Tibial nerve (tissue), 4 donors: ENCODE measurements at regions not wholly inside any gene's neighbourhood (a gene's known extent, or its start where the extent isn't known, plus 50 kb on each side); places are given as distances from the start of the nearest gene placed in this dataset.

Source experiments
- DNase-seq, 2 donors: peaks; one replicate each; pipeline ENCODE4 v3.0.0-alpha.2; 2019; ENCODE audit warnings: low spot score in 2 of 2
- H3K27ac ChIP-seq, 4 donors: fragments of 200-600 bp; sonication (generic) in 3 of 4; one replicate each; pipeline ENCODE4 v1.5.1; 2017 to 2019; ENCODE audit warnings: mild to moderate bottlenecking in 1 of 4
- H3K27me3 ChIP-seq, 2 donors: fragments of 200-600 bp; sonication (generic) in 1 of 2; one replicate each; pipeline versions ENCODE4 v1.5.1 to v1.6.0; 2017 to 2019
- H3K36me3 ChIP-seq, 3 donors: fragments of 200-600 bp; sonication (generic); one replicate each; pipeline ENCODE4 v1.5.1; 2018 to 2019
- H3K4me1 ChIP-seq, 4 donors: fragments of 200-600 bp; sonication (generic) in 3 of 4; one replicate each; pipeline ENCODE4 v1.5.1; 2017 to 2019
- H3K4me3 ChIP-seq, 4 donors: fragments of 200-600 bp; sonication (generic) in 3 of 4; one replicate each; pipeline ENCODE4 v1.5.1; 2017 to 2019; ENCODE audit warnings: mild to moderate bottlenecking in 1 of 4, moderate library complexity in 1 of 4
- H3K9me3 ChIP-seq, 4 donors: fragments of 200-600 bp; sonication (generic) in 3 of 4; one replicate each; pipeline ENCODE4 v1.5.1; 2017 to 2019
- EP300 ChIP-seq, 2 donors: sonication (generic); formaldehyde crosslinking; IDR thresholded peaks; one replicate each; pipeline ENCODE4 v1.6.1; 2017; ENCODE audit warnings: antibody characterized with exemption in 2 of 2, mild to moderate bottlenecking in 1 of 2
- POLR2A ChIP-seq, 2 donors: fragments of 450-650 bp; IDR thresholded peaks; one replicate each; pipeline ENCODE4 v1.6.1; 2017; ENCODE audit warnings: antibody characterized with exemption in 2 of 2, mild to moderate bottlenecking in 2 of 2, moderate library complexity in 2 of 2
- WGBS, 2 donors: methylation state at CpG; one replicate each; pipeline ENCODE4 v1.1.5; 2018; 5-methylcytosine and 5-hydroxymethylcytosine counted together
- TF ChIP-seq, protein P1 (sequence below), 5 experiments: fragments of 200-600 bp in 3 of 5; fragments of 450-650 bp in 2 of 5; sonication (generic) in 3 of 5; IDR thresholded peaks; one replicate each; pipeline ENCODE4 v1.5.1; 2016 to 2019; ENCODE audit warnings: antibody characterized with exemption in 5 of 5, mild to moderate bottlenecking in 3 of 5, moderate library complexity in 2 of 5

DNA sequence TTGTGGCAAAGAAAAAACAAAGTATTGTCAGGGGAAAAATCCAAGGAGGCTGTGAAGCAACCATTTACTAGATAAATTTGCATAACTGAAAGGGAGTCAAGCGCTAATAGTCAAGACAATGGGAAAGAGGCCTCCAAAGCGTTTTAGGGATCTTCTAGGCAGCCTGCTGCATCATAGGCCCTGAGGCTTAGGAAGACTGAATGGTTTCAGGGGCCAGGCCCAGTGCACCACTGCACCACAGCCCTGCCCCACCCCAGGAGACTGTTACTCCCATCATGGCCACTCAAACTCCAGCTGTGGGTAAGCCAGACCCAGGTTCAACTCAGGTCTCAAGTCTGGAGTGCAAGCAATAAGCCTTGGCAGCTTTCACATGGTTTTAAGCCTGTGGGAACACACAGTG, 362.9 kb downstream of the SH3BGRL start:
- H3K9me3 ChIP-seq: no peaks in the 10 kb centered on the region
- H3K27me3 ChIP-seq: peaks cover 0 to 4% of the 10 kb centered on the region in 2 donors
- DNase-seq: no peak
- no peaks in the 10 kb centered on the region for H3K36me3 ChIP-seq
- H3K4me1 ChIP-seq: no peaks in the 10 kb centered on the region
- TF ChIP-seq EP300 (IDR thresholded peaks at IDR 0.05): no peak
- TF ChIP-seq, protein P1, sequence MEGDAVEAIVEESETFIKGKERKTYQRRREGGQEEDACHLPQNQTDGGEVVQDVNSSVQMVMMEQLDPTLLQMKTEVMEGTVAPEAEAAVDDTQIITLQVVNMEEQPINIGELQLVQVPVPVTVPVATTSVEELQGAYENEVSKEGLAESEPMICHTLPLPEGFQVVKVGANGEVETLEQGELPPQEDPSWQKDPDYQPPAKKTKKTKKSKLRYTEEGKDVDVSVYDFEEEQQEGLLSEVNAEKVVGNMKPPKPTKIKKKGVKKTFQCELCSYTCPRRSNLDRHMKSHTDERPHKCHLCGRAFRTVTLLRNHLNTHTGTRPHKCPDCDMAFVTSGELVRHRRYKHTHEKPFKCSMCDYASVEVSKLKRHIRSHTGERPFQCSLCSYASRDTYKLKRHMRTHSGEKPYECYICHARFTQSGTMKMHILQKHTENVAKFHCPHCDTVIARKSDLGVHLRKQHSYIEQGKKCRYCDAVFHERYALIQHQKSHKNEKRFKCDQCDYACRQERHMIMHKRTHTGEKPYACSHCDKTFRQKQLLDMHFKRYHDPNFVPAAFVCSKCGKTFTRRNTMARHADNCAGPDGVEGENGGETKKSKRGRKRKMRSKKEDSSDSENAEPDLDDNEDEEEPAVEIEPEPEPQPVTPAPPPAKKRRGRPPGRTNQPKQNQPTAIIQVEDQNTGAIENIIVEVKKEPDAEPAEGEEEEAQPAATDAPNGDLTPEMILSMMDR (IDR thresholded peaks at IDR 0.05): no peak
- no peak for TF ChIP-seq POLR2A (IDR thresholded peaks at IDR 0.05)
- no peak overlapping the region for H3K27ac ChIP-seq
- no peak overlapping the region for H3K4me3 ChIP-seq
- 55 to 82% methylated on average over 2 of the region's 2 CpGs for WGBS, 2 donors

DNA sequence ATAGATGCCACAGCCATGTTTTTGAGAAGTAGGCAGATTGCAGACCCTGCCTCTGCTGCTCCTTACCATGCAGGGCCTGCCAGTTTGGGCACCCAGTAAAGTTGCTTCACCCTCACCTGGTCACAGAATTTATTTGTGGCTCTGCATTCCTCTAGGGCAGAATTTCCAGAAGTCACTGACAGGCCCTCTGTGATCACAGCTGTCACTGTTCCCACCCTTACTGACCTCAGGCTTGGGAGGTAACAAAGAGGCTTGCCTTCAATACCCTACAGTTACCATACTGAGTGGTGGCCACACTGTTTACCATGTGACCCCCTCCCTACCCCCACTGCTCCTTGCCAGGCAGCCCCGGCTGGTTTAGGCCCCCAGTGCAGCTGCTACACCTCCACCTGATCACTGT, 375.1 kb downstream of the SH3BGRL start:
- H3K36me3 ChIP-seq: no peaks in the 10 kb centered on the region
- no peak overlapping the region for H3K27ac ChIP-seq
- no peaks in the 10 kb centered on the region for H3K9me3 ChIP-seq
- H3K4me1 ChIP-seq: no peaks in the 10 kb centered on the region
- no peak for DNase-seq
- no peak for TF ChIP-seq POLR2A (IDR thresholded peaks at IDR 0.05)
- TF ChIP-seq, protein P1 (IDR thresholded peaks at IDR 0.05): no peak
- TF ChIP-seq EP300 (IDR thresholded peaks at IDR 0.05): no peak
- WGBS, 2 donors: 75% methylated on average over 1 of the region's 1 CpG; no CpG with 5 or more reads in 1 of the 2 donors
- H3K4me3 ChIP-seq: no peak overlapping the region
- no peaks in the 10 kb centered on the region for H3K27me3 ChIP-seq

DNA sequence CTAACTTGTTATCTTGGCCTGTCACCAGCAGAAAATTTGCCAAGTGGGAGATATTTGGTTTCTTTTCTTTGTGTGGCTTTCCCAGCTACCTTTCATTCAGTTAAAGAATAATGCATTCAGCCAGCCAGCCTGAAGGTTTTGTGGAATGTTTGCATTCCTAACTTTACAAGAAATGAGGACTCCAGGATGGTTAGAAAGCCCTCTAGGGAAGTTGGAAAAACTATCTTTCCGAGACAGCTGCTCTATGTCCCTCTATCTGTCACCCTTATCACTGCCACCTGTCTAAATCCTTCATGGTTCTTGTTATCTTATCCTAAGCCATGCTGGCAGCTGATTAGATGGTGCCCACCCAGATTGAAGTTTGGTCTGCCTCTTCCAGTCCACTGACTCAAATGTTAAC, 384.2 kb downstream of the SH3BGRL start:
- Histone ChIP-seq H3K9me3 (no peaks in the 10 kb centered on the region), H3K36me3 (no peaks in the 10 kb centered on the region), H3K27ac (no peak overlapping the region), H3K27me3 (no peaks in the 10 kb centered on the region), H3K4me1 (no peaks in the 10 kb centered on the region), H3K4me3 (no peak overlapping the region)
- DNase-seq: no peak
- TF ChIP-seq, protein P1 (IDR thresholded peaks at IDR 0.05): no peak
- TF ChIP-seq POLR2A (IDR thresholded peaks at IDR 0.05): no peak
- TF ChIP-seq EP300 (IDR thresholded peaks at IDR 0.05): no peak
- 20 to 29% methylated on average over 1 of the region's 1 CpG for WGBS, 2 donors

DNA sequence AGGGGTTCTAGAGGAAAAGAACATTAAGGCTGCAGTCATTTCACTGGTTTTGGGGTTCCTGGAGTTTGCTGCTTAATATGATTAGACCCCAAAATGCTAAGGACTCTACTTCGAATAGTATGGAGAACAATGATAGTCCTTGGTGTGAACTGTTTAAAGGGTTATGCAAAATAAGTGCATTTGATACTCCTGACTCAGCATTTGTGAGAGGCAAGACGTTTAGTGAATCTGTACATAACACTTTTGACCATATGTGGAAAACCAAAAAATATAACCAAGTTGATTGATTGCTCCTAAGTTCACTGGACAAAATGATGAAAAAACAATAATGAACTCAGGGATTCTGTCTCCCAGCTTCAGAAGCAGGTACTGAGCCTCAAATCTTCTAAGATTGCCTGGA, 414.1 kb downstream of the SH3BGRL start:
- Histone ChIP-seq H3K36me3 (no peaks in the 10 kb centered on the region), H3K4me1 (no peaks in the 10 kb centered on the region), H3K27ac (no peak overlapping the region), H3K27me3 (no peaks in the 10 kb centered on the region), H3K9me3 (no peaks in the 10 kb centered on the region), H3K4me3 (no peak overlapping the region)
- no peak for DNase-seq
- TF ChIP-seq, protein P1 (IDR thresholded peaks at IDR 0.05): no peak
- TF ChIP-seq POLR2A (IDR thresholded peaks at IDR 0.05) (no peak), EP300 (IDR thresholded peaks at IDR 0.05) (no peak)
- WGBS, 2 donors: 36 to 56% methylated on average over 2 of the region's 2 CpGs

DNA sequence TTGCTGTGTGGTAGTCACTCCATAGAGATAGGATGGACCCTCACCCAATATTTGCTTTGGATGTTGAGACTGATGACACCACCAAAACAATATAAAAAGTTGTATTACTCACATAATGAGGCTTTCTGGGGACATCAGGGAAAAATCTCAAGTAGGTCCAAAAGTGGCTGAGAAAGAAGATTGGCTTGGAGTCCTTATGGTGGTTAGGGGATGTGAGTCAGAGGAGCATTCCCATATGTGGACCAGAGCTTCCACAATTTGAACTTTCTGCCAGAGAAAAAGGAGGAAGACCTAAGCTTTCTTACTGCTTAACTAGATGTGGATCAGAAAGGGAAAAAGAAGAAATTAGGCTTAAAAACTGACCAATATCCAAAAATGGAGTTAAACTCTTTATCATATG, 460.5 kb downstream of the SH3BGRL start:
- no peaks in the 10 kb centered on the region for H3K9me3 ChIP-seq
- no peak for DNase-seq
- H3K4me3 ChIP-seq: no peak overlapping the region
- no peaks in the 10 kb centered on the region for H3K36me3 ChIP-seq
- no peak overlapping the region for H3K27ac ChIP-seq
- no peaks in the 10 kb centered on the region for H3K27me3 ChIP-seq
- no peaks in the 10 kb centered on the region for H3K4me1 ChIP-seq
- no peak for TF ChIP-seq POLR2A (IDR thresholded peaks at IDR 0.05)
- TF ChIP-seq EP300 (IDR thresholded peaks at IDR 0.05): no peak
- TF ChIP-seq, protein P1 (IDR thresholded peaks at IDR 0.05): no peak
